H1 (cell line): ENCODE measurements at regions not wholly inside any gene's neighbourhood (a gene's known extent, or its start where the extent isn't known, plus 50 kb on each side); places are given as distances from the start of the nearest gene placed in this dataset.
A peak's percentile ranks its signal among the peaks of the same experiment; 100 is the strongest.

Experiments
- CTCF ChIA-PET: fragments of 300-600 bp; sonication (Branson Sonifier 250); formaldehyde crosslinking; loops from one replicate; lab custom pipeline; 2021; ENCODE audit not compliant: partially characterized antibody; lab: Charles Lee
- POLR2A ChIA-PET: fragments of 300-600 bp; sonication (Branson Sonifier 250); formaldehyde crosslinking; loops from one replicate; lab custom pipeline; 2021; ENCODE audit warnings: inconsistent platforms; ENCODE audit not compliant: partially characterized antibody; lab: Charles Lee
- DNase-seq, 2 experiments: peaks; one replicate each; pipeline versions ENCODE4 v3.0.0 to v3.0.0-alpha.2; 2010 to 2022; ENCODE audit warnings: low spot score in 2 of 2, low read depth in 1 of 2, mixed read lengths in 1 of 2
- FAIRE-seq: peaks from 2 replicates; lab custom pipeline; 2011; peaks lifted over from hg19 to GRCh38; lab: Jason Lieb, UNC
- H2AFZ ChIP-seq: 2 replicates; pipeline ENCODE4 v1.8.1; 2012; ENCODE audit warnings: low read length, inconsistent platforms
- H2AK5ac ChIP-seq: 2 replicates; pipeline ENCODE4 v1.6.1; 2013; ENCODE audit warnings: low read depth, low read length
- H2BK120ac ChIP-seq: replicated peaks from 2 replicates; pipeline ENCODE3; 2013; ENCODE audit warnings: low read depth, low read length, inconsistent platforms
- H2BK12ac ChIP-seq: 2 replicates; pipeline ENCODE4 v1.6.1; 2013; ENCODE audit warnings: low read depth, low read length
- H2BK15ac ChIP-seq: 2 replicates; pipeline ENCODE4 v1.6.1; 2013; ENCODE audit warnings: low read length
- H2BK20ac ChIP-seq: 2 replicates; pipeline ENCODE4 v1.6.1; 2013; ENCODE audit warnings: low read length
- H2BK5ac ChIP-seq: 2 replicates; pipeline ENCODE4 v1.6.1; 2013; ENCODE audit warnings: low read depth, low read length
- H3K14ac ChIP-seq: 2 replicates; pipeline ENCODE4 v1.6.1; 2013; ENCODE audit warnings: inconsistent platforms; ENCODE audit not compliant: insufficient read length
- H3K18ac ChIP-seq: 2 replicates; pipeline ENCODE4 v1.6.1; 2013; ENCODE audit warnings: low read length; ENCODE audit errors: extremely low read depth
- H3K23ac ChIP-seq: 2 replicates; pipeline ENCODE4 v1.6.1; 2013; ENCODE audit warnings: inconsistent platforms; ENCODE audit not compliant: insufficient read length
- H3K23me2 ChIP-seq: 2 replicates; pipeline ENCODE4 v1.6.1; 2013; ENCODE audit warnings: low read depth, low read length
- H3K27ac ChIP-seq: 2 replicates; pipeline ENCODE4 v1.6.1; 2011; ENCODE audit warnings: low read depth, low read length, inconsistent platforms
- H3K27me3 ChIP-seq, 4 experiments: replicated peaks in 1 of 4; 1 replicate in 1 of 4; 2 replicates in 3 of 4; pipeline versions ENCODE4 v1.6.1 to v1.8.1; 2011 to 2013; ENCODE audit warnings: low read length in 3 of 4, mild to moderate bottlenecking in 3 of 4, inconsistent platforms in 2 of 4, mixed read lengths in 2 of 4, moderate library complexity in 1 of 4; ENCODE audit not compliant: control insufficient read depth in 3 of 4, insufficient read depth in 3 of 4; ENCODE audit errors: extremely low read depth in 1 of 4
- H3K36me3 ChIP-seq, 4 experiments: 2 replicates each; pipeline versions ENCODE4 v1.6.1 to v1.8.1; 2011 to 2013; ENCODE audit warnings: mild to moderate bottlenecking in 4 of 4, low read length in 3 of 4, moderate library complexity in 2 of 4, control low read depth in 1 of 4, inconsistent platforms in 1 of 4; ENCODE audit not compliant: insufficient read depth in 4 of 4, control insufficient read depth in 2 of 4
- H3K4ac ChIP-seq: replicated peaks from 2 replicates; pipeline ENCODE3; 2013; ENCODE audit warnings: low read length, low read depth, mixed read lengths, inconsistent platforms; ENCODE audit not compliant: insufficient read length
- H3K4me1 ChIP-seq, 4 experiments: replicated peaks in 1 of 4; 1 replicate in 1 of 4; 2 replicates in 3 of 4; pipeline versions ENCODE4 v1.6.1 to v1.8.1; 2011 to 2013; ENCODE audit warnings: low read length in 3 of 4, inconsistent platforms in 2 of 4, mixed read lengths in 1 of 4; ENCODE audit not compliant: insufficient read depth in 4 of 4, control insufficient read depth in 3 of 4
- H3K4me2 ChIP-seq, 2 experiments: 2 replicates each; pipeline versions ENCODE4 v1.6.1 to v1.8.1; 2011 to 2013; ENCODE audit warnings: low read depth in 2 of 2, low read length in 2 of 2, control low read depth in 1 of 2, inconsistent platforms in 1 of 2, mild to moderate bottlenecking in 1 of 2; ENCODE audit not compliant: insufficient read depth in 1 of 2
- H3K4me3 ChIP-seq, 4 experiments: fragments of 200-600, 300-600 bp in 1 of 4; sonication (generic), shearing (Covaris generic), sonication (Bioruptor Twin) in 1 of 4; 2 replicates each; pipeline versions ENCODE4 v1.5.1 to v1.8.1; 2011 to 2016; ENCODE audit warnings: low read length in 4 of 4, low read depth in 3 of 4, control low read depth in 2 of 4, inconsistent platforms in 2 of 4, mild to moderate bottlenecking in 2 of 4, mixed read lengths in 1 of 4, moderate library complexity in 1 of 4; ENCODE audit not compliant: insufficient read depth in 2 of 4; ENCODE audit errors: extremely low read depth in 1 of 4
- H3K56ac ChIP-seq: replicated peaks from 2 replicates; pipeline ENCODE3; 2013; ENCODE audit warnings: low read depth, mild to moderate bottlenecking, mixed read lengths, low read length, inconsistent platforms; ENCODE audit not compliant: insufficient read length
- H3K79me1 ChIP-seq: 2 replicates; pipeline ENCODE4 v1.6.1; 2013; ENCODE audit warnings: low read depth, low read length, control low read depth
- H3K79me2 ChIP-seq, 2 experiments: 2 replicates each; pipeline versions ENCODE4 v1.6.1 to v1.8.1; 2012 to 2013; ENCODE audit warnings: low read length in 2 of 2, mild to moderate bottlenecking in 2 of 2, inconsistent platforms in 1 of 2; ENCODE audit not compliant: insufficient read depth in 2 of 2, control insufficient read depth in 1 of 2
- H3K9ac ChIP-seq, 4 experiments: replicated peaks in 1 of 4; 1 replicate in 1 of 4; 2 replicates in 3 of 4; pipeline versions ENCODE4 v1.6.1 to v1.8.1; 2011 to 2013; ENCODE audit warnings: low read depth in 3 of 4, low read length in 3 of 4, control low read depth in 2 of 4, mild to moderate bottlenecking in 2 of 4, moderate library complexity in 2 of 4, inconsistent platforms in 1 of 4; ENCODE audit errors: extremely low read depth in 1 of 4
- H3K9me3 ChIP-seq, 2 experiments: 2 replicates each; pipeline versions ENCODE4 v1.6.1 to v1.8.1; 2012 to 2013; ENCODE audit warnings: mild to moderate bottlenecking in 2 of 2, moderate library complexity in 2 of 2, control low read depth in 1 of 2, inconsistent platforms in 1 of 2, low read depth in 1 of 2, low read length in 1 of 2, mixed read lengths in 1 of 2; ENCODE audit not compliant: insufficient read depth in 2 of 2
- H4K20me1 ChIP-seq, 2 experiments: replicated peaks in 1 of 2; 2 replicates each; pipeline versions ENCODE3 to v1.8.1; 2011 to 2013; ENCODE audit warnings: inconsistent platforms in 2 of 2, low read length in 2 of 2, mild to moderate bottlenecking in 1 of 2; ENCODE audit not compliant: insufficient read depth in 2 of 2, control insufficient read depth in 1 of 2
- H4K5ac ChIP-seq: 2 replicates; pipeline ENCODE4 v1.6.1; 2013; ENCODE audit warnings: low read length, low read depth, mixed read lengths, inconsistent platforms; ENCODE audit not compliant: insufficient read length
- H4K8ac ChIP-seq: 2 replicates; pipeline ENCODE4 v1.8.0; 2013; ENCODE audit warnings: mild to moderate bottlenecking, moderate library complexity, low read length, inconsistent platforms; ENCODE audit not compliant: insufficient read depth; ENCODE audit errors: extremely low read depth
- H4K91ac ChIP-seq: replicated peaks from 2 replicates; pipeline ENCODE3; 2013; ENCODE audit warnings: low read length, mixed read lengths, inconsistent platforms; ENCODE audit not compliant: insufficient read length
- ATF2 ChIP-seq: IDR thresholded peaks from 2 replicates; pipeline ENCODE4 v1.6.1; 2012; ENCODE audit warnings: low read length, inconsistent platforms
- CBX8 ChIP-seq: fragments of 300-800, 300-1000 bp; sonication (generic); IDR thresholded peaks from 2 replicates; pipeline ENCODE4 v1.7.1; 2016; ENCODE audit warnings: low read depth, low read length, borderline replicate concordance
- FOSL1 ChIP-seq: IDR thresholded peaks from 2 replicates; pipeline ENCODE4 v1.6.1; 2011; ENCODE audit warnings: mild to moderate bottlenecking, low read depth, low read length, moderate library complexity; ENCODE audit not compliant: insufficient read depth
- GTF2F1 ChIP-seq: IDR thresholded peaks from 2 replicates; pipeline ENCODE4 v1.6.1; 2012; ENCODE audit warnings: low read depth, low read length, improper control_type of control experiment, borderline replicate concordance
- HDAC6 ChIP-seq: IDR thresholded peaks from one replicate; pipeline ENCODE4 v1.7.1; 2012; ENCODE audit warnings: low read depth, mild to moderate bottlenecking, inconsistent platforms, low read length, moderate library complexity
- RXRA ChIP-seq: IDR thresholded peaks from 2 replicates; pipeline ENCODE4 v1.6.1; 2011; ENCODE audit warnings: low read depth, mild to moderate bottlenecking, low read length, moderate library complexity; ENCODE audit not compliant: insufficient read depth
- SAP30 ChIP-seq: fragments of 300-600 bp; sonication (generic); IDR thresholded peaks from 2 replicates; pipeline ENCODE4 v1.7.1; 2012; ENCODE audit warnings: low read length, moderate library complexity, mild to moderate bottlenecking, inconsistent platforms; ENCODE audit not compliant: insufficient read depth, insufficient replicate concordance
- SIX5 ChIP-seq: IDR thresholded peaks from 2 replicates; pipeline ENCODE4 v1.6.1; 2011; ENCODE audit warnings: mild to moderate bottlenecking, low read depth, low read length
- TAF7 ChIP-seq: optimal IDR thresholded peaks from 2 replicates; pipeline ENCODE3; 2011; ENCODE audit warnings: low read depth, mild to moderate bottlenecking, inconsistent platforms, low read length, moderate library complexity, borderline replicate concordance
- TCF12 ChIP-seq: IDR thresholded peaks from 2 replicates; pipeline ENCODE4 v1.6.1; 2011; ENCODE audit warnings: low read depth, mild to moderate bottlenecking, low read length
- WGBS, 2 experiments: shearing (Covaris generic) in 1 of 2; methylation state at CpG; one replicate each; pipeline versions ENCODE4 v1.1.6 to v1.1.7; 2013 to 2015; ENCODE audit warnings: low lambda C conversion rate in 2 of 2, mixed read lengths in 2 of 2, inconsistent platforms in 1 of 2, low coverage in 1 of 2, missing lambda C conversion rate in 1 of 2; ENCODE audit not compliant: insufficient replicate concordance in 2 of 2, insufficient coverage in 1 of 2, insufficient read length in 1 of 2; ENCODE audit errors: extremely low coverage in 1 of 2, missing lambda C conversion rate in 1 of 2; 5-methylcytosine and 5-hydroxymethylcytosine counted together

- H3K18ac ChIP-seq = no peak overlapping the region
- H2BK12ac ChIP-seq = 0 out of 2 replicates have a peak overlapping the region, but pooled peaks have one; percentile 39
- H2AFZ ChIP-seq = no peak overlapping the region
- no peak overlapping the region for H3K4me3 ChIP-seq
- H3K4me2 ChIP-seq = no peak overlapping the region
- H3K23me2 ChIP-seq = no peaks in the 10 kb centered on the region; the same call in 1 of the 2 replicates
- CTCF ChIA-PET = no interaction called here
- FAIRE-seq (no peak), DNase-seq (no peak)
- H3K27me3 ChIP-seq = no peaks in the 10 kb centered on the region
- H3K36me3 ChIP-seq = no peaks in the 10 kb centered on the region
- no peak overlapping the region for H3K27ac ChIP-seq
- H2BK15ac ChIP-seq = no peak overlapping the region
- 67% methylated on average over 7 of the region's 7 CpGs; no CpG with 5 or more reads in 1 of the 2 experiments for WGBS, 2 experiments
- no peaks in the 10 kb centered on the region for H3K9me3 ChIP-seq
- TF ChIP-seq RXRA = no peak
- no peak for TF ChIP-seq GTF2F1
- no peak for TF ChIP-seq TAF7
- no peak for TF ChIP-seq ATF2
- no peak for TF ChIP-seq SAP30
- TF ChIP-seq FOSL1 = no peak
- TF ChIP-seq TCF12 = no peak
- TF ChIP-seq CBX8 = no peak
- no peak for TF ChIP-seq SIX5
- TF ChIP-seq HDAC6 = no peak
- H2AK5ac ChIP-seq = no peak overlapping the region
- no peak overlapping the region for H3K56ac ChIP-seq
- no peak overlapping the region for H2BK5ac ChIP-seq
- no peaks in the 10 kb centered on the region for H3K79me1 ChIP-seq
- H2BK120ac ChIP-seq = no peak overlapping the region
- POLR2A ChIA-PET = interaction anchor here (0.6 kb wide), 1 partner anchor 28 kb away, joined by 3 read pairs; no protein-coding TSS in a partner anchor
- 0 out of 2 replicates have a peak overlapping the region, but pooled peaks have one; percentile 9 for H2BK20ac ChIP-seq
- H3K4ac ChIP-seq = no peak overlapping the region
- no peak overlapping the region for H4K8ac ChIP-seq
- no peak overlapping the region for H3K23ac ChIP-seq
- H3K79me2 ChIP-seq = no peaks in the 10 kb centered on the region
- H4K91ac ChIP-seq = no peak overlapping the region
- H4K20me1 ChIP-seq = no peaks in the 10 kb centered on the region
- no peak overlapping the region for H3K14ac ChIP-seq
- no peak overlapping the region for H4K5ac ChIP-seq
- H3K9ac ChIP-seq = no peak overlapping the region
- H3K4me1 ChIP-seq = peaks cover 2 to 13% (median 9%) of the 10 kb centered on the region in 4 experiments; a peak in 4 of 7 replicates
Observed at GRCh38 chr5:17373814-17374556, 124.0 kb upstream of the TAF11L2 start.
